RCC 7860 (cell line): ENCODE measurements at regions not wholly inside any gene's neighbourhood (a gene's known extent, or its start where the extent isn't known, plus 50 kb on each side); places are given as distances from the start of the nearest gene placed in this dataset.
"Not testable (repeated sequence)": the region's sequence is repeated elsewhere in the genome, so short reads cannot be mapped to it uniquely, and the experiment has no call there.

ENCODE experiments used
- DNase-seq: peaks from one replicate; pipeline ENCODE4 v3.0.0-alpha.2; 2015; ENCODE audit warnings: low spot score
- FAIRE-seq: peaks from 2 replicates; lab custom pipeline; 2012; peaks lifted over from hg19 to GRCh38; lab: Jason Lieb, UNC

DNA sequence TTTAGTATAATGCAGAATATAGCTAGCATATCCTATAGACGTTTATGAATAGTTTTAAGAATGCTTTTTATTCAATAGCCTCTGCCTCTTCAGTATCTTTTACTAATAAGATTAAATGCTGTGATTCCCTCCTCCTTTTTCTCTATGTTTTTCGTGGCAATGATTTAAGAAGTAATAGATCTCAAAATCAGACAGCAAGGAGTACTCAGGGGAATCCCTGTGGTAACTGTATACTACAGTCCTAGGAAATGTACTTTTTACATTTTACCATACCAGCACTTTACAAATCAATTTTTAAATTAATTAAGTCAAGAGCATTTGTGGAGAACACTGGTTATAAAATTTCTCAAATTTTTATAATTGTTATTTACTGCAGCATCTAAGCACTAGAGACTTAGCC, 240.6 kb upstream of the CAND1 start:
- FAIRE-seq: no peak
- DNase-seq: no peak

DNA sequence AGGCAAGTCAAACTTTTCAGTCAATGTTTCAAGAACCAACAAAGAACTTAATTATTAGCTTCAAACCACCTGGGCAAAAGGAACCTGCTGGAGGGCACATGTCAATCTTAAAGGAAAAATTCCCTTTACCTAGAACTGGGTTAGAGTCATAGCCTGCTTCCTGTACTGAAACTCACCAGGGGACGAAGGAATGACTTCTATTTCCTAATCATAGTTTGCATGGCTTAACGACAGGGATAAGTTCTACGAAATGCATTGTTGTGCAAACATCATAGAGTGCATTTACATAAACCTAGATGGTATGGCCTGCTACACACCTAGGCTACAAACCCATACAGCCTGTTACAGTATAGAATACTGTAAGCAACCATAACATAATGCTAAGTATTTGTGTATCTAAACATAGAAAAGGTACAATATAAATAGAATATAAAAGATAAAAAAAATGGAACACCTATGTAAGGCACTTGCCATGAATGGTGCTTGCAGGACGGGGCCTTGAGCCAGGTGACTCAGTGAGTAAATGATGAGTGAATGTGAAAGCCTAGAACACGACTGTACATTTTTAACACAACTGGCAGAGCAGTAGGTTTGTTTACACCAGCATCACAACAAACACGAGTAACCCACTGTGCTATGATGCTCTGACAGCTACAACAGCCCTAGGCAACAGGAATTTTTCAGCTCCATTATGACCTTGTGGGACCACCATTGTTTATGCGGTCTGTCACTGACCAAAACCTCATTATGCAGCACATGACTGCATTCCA, 234.9 kb upstream of the CAND1 start:
- DNase-seq (no peak), FAIRE-seq (no peak)

DNA sequence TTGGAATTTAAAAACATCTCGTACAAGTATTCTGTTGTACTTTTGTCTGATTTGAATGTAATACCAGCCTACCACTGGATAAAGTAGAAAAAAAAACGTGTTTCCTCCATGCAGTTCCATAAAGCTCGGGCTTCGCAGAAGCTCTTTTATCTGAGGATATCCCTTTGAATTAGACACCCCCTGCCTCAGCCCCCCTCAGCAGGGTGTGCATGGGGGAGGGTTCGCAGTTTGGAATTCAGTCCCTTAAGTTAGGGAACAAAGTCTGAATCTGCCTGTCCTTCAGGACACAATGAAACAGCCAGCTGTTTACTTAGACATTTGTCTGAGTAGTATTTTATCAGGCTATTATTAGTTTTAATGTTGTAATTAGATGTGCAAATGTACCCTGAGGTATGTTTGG, 234.0 kb upstream of the CAND1 start:
- FAIRE-seq: no peak
- DNase-seq: no peak

DNA sequence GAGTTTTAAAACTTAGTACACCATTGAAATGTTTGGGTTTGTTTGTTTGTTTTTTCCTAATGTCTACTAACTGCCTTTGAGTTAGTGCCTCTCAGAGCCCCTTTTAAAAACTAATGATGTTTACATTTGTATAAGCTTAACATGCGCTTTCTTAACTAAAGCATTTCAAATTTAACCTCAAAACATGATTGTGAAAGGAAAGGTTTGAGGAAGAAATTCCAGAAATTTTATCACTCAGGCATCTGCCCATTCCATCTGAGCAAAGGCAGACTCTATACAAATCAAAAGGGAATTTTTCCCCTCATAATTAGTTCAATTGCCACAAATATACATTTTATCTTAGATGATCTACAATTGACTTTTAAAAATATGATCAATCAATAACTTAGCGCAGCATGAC, 230.7 kb upstream of the CAND1 start:
- FAIRE-seq: no peak
- DNase-seq: no peak

DNA sequence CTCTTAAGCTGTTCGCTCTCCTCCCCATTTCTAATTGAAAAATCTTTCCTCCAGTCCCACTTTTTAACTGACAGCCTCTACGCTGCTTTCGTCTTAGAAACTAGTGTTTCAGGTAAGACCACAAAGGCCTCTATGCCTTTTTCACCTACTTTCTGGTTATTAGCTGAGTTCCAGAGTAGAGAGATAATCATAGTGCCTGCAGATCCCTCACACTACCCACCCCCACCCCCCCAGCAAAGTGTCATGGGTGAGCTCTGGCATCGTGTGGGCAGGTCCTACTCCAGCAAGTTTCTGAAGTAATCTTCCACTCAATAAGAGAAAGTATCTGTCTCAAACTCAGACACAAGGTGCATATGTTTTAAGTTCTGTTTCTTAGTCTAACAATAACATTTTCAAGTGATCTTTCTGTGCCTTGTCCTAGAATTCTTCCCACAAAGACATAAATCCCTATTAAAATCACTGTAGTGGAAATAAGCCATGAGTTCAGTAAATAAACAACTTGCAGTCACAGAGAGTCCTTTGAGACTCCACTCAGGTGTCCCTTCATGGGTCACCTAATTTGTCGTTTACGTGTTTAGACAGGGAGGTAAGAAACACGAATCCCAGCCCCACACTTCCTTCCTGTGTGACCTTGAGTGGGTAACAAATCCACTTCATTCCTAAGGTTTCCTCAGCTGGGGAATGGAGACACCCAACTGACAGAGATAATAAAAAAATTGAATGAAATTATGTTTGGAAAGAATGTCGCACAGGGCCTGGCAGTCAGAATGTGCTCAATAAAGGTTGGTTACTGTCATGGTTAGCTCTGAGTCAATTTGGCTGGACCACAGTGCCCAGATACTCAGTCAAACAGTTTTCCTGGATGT, 228.9 kb upstream of the CAND1 start:
- no peak for DNase-seq
- no peak for FAIRE-seq

DNA sequence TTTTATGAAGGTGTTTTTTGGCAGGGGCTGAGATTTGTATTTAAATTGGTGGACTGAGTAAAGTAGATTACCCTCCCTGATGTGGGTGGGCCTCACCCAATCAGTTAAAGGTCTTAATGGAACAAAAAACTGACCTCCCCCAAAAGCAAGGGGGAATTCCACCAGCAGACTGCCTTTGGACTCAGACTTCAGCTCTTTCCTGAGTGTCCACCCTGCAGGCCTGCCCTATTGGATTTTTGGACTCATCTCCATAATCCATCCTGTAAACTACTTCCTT, 228.4 kb upstream of the CAND1 start:
- DNase-seq: no peak
- FAIRE-seq: no peak

DNA sequence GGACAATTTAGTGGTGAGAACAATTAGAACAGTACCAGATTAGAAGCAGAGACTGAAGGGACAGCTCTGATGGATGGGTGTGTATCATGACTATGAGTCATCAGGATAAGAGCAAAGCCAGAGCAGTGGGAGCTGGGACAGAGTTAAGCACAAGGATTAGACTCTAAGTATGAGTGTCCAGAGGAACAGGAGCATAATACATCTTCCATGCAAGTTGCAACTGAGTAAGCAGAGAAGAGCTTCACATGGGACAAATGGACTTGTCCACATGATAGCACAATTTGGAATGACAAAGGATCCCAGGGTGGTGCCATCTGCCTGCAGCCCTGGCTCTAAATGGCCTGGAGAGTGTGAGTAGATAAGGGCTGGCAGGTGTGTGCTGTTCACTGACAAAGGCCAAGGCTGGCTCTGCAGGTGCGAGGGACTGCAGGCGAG, 226.4 kb upstream of the CAND1 start:
- DNase-seq (no peak), FAIRE-seq (no peak)

DNA sequence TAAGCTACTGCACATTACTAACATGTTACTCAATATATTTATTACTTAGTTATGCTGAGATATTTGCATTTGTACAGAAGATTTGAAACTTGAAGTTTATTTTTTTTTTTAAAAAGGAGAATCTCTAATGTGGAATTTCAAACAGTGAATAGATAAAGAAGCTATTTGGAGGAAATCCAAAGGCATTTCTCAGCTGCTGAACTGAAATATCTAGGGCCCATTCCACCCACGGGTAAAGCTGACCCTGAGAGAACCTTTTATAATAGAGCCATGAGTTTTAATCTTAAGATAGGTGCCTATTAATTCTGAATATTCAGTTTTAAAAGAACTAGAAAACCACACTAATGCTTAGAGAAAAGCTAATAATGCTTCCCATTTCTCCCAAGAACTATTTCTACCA, 225.4 kb upstream of the CAND1 start:
- DNase-seq: no peak
- FAIRE-seq: no peak

DNA sequence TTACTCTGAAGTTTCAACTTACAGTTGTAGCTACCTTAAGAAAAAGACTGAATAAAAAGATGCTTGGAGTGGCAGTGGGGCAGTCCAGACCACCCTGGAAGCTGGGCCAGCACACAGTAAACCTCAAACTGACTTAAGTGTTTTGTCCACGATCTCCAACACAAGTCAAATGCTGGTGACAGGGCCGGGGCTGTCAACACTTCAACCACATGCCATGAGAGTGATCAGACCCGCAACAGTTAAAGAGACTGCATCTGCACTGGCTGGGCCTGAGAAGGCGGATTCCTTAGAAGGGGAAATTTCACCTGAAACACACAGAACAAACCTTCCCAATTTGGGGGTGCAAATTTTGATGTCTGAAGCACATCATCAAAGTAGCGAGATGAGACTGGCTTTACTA, 223.5 kb upstream of the CAND1 start:
- DNase-seq (no peak), FAIRE-seq (no peak)

DNA sequence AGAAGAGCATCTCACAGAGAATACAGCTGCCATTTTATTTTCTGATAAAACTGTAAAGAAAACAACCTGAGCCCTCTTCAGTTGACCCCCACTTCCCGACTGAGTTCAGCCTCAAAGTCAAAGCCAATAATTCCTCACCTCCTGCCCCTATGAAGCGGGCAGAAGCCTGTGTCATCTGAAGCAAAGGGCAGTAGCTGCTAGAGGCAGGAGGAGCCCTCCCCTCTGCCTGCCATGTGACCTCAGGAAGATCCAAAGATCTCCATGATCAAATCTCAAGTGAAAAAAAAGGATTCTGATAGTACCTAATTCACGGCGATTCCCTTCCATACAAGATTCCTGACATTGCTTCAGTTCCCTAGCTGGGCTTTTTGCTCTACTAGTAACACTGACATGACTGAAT, 223.1 kb upstream of the CAND1 start:
- DNase-seq (no peak), FAIRE-seq (no peak)

DNA sequence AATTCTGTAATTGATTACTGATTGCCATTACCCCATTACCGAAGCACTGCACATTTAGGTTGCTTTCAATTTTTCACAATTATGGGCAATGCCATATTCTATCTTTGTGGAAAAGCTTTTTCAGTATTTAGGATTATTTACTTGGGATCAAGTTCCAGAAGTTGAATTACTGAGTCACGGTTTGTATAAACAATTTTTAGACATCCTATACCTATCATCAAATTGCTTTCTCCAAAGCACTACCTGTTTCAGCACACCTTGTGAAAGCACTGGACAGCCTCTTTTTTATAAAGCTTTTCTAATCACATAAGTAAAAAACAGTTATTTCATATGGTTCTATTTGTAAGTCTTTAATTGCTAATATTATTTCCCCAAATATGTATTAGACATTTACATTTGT, 221.5 kb upstream of the CAND1 start:
- no peak for FAIRE-seq
- no peak for DNase-seq

DNA sequence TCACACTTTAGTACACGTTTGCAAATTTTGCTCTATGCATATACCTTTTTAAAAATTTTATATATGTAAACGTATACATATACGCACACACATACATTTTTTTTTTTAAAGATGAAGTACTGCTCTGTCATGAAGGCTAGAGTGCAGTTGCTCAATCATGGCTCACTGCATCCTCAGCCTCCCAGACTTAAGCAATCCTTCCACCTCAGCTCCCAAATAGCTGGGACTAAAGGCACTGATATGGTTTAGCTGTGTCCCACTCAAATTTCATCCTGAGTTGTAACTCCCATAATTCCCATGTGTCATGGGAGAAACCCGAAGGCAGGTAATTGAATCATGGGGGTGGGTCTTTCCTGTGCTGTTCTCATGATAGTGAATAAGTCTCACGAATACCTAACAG, 220.8 kb upstream of the CAND1 start:
- FAIRE-seq: no peak
- DNase-seq: no peak

DNA sequence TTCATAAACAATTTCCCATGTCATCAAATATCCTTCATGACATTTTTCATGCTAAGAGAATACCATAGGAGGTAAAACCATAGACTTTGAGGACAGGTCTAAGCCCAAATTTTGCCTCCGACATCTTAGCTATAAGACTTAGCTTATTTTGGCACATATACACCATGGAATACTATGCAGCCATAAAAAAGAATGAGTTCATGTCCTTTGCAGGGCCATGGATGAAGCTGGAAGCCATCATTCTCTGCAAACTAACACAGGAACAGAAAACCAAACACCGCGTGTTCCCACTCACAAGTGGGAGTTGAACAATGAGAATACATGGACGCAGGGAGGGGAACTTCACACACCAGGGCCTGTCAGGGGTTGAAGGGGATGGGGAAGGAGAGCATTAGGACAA, 220.0 kb upstream of the CAND1 start:
- FAIRE-seq, DNase-seq: not testable (repeated sequence)

DNA sequence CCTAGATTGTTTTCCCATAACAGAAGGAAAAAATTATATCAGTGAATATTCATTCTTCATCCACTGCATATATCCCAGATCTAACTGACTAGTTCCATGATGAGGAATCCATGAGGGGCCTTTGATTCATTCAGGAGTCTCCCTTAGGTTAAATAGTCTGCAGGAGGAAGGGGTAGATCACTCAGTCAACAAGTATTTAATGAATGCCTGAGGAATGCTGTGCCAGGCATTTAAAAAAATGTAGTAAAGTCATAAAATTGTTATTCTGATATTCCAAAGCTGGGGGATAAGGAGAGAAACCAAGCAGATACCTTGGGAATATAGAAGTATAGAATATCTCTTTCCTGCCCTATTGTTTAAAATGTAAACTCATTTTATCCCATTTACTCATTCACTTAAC, 216.2 kb upstream of the CAND1 start:
- no peak for FAIRE-seq
- no peak for DNase-seq

DNA sequence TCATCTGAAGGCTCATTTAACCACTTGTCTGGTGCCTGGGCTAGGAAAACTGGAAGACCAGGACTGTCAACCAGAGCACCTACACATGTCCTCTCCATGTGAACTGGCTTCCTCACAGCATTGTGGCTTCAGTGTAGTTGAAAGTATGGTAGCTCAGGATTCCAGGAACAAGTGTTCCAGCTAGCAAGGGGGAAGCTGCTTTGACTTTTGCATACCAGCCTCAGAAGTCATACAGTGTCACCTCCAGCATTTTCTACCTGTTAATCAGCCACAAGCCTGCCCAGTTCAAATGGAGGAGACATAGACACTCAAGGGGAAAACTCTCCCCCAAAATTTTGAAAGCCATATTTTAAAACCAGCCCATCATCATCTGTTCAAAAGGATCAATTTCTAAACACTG, 212.8 kb upstream of the CAND1 start:
- FAIRE-seq (no peak), DNase-seq (no peak)

DNA sequence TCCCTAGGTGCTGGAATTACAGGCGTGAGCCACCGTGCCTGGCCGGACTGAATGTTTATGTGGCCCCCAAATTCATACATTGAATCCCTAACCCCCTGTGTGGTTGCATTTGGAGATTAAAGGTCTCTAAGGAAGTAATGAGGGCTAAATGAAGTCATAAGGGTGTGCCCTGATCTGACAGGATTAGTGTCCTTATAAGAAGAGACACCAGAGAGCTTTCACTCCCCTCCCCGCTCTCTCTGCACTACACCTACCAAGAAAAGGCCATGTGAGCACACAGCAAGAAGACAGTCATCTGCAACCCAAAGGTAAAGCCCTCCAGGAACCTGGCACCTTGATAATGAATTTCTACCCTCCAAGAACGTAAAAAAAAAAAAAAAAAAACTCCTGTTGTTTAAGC, 212.1 kb upstream of the CAND1 start:
- FAIRE-seq: no peak
- no peak for DNase-seq

DNA sequence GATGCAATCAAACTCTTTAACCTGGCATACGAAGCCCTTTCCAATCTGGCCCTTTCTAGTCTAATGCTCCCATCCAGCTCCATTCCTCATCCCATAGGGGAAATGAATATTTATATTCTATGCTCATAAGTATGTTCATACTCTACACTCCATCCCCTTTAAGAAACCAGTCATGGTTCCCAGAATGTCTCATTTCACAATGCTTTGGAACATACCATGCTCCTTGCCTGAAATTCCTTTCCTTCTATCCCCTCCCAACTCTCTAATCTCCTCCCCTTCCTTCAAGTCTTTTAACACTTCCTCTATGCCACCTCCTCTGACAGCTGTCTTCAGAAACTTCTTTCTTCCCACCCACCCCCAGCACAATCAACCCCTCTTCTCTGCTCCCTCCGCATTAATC, 207.0 kb upstream of the CAND1 start:
- no peak for FAIRE-seq

DNA sequence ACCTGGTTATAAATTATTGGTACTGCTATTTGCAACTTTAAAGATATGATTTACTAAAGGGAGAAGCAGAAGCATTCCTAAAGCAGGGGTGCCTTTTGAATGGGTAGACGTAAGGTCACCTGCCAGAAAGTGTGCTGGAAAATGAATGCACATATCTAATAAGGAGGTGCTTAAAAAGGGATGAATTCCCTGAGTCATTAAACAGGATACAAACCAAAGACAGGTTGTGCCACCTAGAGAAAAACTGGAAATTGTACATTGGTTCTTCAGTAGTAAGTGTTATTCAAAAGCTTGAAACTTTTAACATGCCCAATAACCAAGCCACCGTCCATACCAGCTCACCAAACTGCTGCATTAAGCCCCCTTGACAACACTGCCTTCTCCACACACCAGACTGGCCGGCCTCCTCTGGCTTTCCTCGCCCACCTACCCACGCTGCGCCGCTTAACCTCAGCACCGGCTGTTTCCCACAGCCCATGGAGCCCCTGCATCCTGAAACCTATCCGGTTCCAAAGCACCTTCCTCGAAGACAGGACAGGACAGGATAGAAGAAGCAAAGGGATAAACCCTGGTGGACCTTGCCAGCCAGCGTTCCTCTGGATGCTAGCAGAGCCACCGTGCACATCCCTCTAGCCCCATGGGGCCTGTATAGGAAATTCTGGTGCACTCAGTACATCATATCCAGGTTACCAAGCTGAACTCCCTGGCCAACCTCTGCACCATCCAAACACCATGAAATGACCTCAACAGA, 201.5 kb upstream of the CAND1 start:
- no peak for DNase-seq
- FAIRE-seq: no peak

More for the DNA sequence above, 207.0 kb upstream of the CAND1 start:
- DNase-seq: no peak

DNA sequence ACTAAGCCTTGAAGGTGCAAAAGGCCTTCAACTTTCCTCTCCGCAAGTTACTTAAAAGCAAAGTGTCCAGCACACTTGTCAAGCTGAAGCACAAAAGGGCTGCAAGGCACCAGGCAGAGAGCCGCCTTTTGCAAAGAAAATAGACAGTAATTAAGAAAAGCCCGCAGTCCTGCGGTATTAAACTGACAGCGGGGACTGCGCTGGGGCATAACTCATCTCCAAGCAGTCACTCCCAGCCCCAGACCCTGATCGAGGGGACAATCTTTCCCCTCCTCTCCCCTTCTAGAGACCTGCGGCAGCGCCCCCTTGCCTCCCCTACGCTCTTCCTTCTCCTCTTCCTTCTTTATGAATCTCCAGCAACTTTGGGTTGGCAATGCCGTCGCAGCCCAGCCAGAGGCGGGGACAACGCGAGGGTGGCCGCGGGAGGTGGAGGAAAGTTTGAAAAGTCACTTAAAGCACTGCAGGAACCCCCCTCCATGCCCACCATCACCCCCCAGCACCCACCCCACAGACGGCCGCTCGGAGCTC, 200.9 kb upstream of the CAND1 start:
- no peak for FAIRE-seq
- no peak for DNase-seq

DNA sequence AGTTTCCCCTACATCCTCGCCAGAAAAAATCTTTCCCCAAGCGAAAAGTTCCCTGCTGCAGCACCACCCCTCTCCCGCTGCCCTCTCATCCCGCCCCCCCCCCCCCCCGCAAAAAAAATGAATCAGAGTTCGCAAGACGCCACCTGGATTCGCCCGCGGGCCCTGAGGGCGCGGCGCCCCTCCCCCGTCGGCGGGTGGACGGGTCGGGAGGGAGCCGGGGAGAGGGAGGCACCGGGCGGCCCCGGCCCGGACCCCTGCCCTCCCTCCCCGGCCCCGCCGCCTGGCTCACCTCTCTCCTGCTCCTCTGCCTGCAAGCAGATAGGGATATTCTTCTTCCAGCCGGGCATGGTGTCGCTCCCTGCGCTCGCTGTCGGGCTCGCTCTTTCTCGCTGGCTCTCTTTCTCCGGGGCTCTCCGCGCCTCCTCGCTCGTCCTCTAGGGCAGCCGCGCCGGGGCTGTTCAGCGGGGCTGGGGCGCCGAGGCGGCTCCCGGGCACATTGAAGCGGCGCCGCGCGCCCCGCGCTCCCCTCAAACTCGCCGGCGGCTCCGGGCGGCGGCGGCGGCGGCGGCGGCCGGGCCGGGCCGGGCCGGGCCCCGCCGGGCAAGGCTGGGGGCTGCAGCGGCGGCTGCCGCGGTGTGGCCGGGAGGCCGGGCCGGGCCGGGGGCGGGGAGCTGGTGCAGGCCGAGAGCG, 200.3 kb upstream of the CAND1 start:
- no peak for FAIRE-seq
- DNase-seq: no peak
